ENCODE measurements at regions not wholly inside any gene's neighbourhood (a gene's known extent, or its start where the extent isn't known, plus 50 kb on each side); places are given as distances from the start of the nearest gene placed in this dataset.

GRCh38 chr9:118510711-118511110 is 806.5 kb downstream of the TLR4 start:
- no peak for TF ChIP-seq PATZ1 (CRISPR knock-in tag; IDR thresholded peaks at IDR 0.05; ENCODE audit: borderline replicate concordance)
- no peak for TF ChIP-seq ZFP30 (CRISPR knock-in tag; IDR thresholded peaks at IDR 0.05)
- TF ChIP-seq CREB5 (CRISPR knock-in tag; IDR thresholded peaks at IDR 0.05; ENCODE audit: low read depth): no peak
- TF ChIP-seq TOX (CRISPR knock-in tag; IDR thresholded peaks at IDR 0.05; ENCODE audit: borderline replicate concordance): no peak
- TF ChIP-seq ZNF70 (CRISPR knock-in tag; IDR thresholded peaks at IDR 0.05): no peak
- no peak for TF ChIP-seq OSR1 (CRISPR knock-in tag; IDR thresholded peaks at IDR 0.05)
- no peak for TF ChIP-seq TCF4 (CRISPR knock-in tag; IDR thresholded peaks at IDR 0.05; ENCODE audit: borderline replicate concordance)
- no peak for TF ChIP-seq ZFP3 (CRISPR knock-in tag; IDR thresholded peaks at IDR 0.05)
- no peak for TF ChIP-seq TSHZ2 (CRISPR knock-in tag; IDR thresholded peaks at IDR 0.05)
- no peak for TF ChIP-seq BACH2 (CRISPR knock-in tag; IDR thresholded peaks at IDR 0.05; ENCODE audit: borderline replicate concordance)
- TF ChIP-seq ESRRG (CRISPR knock-in tag; IDR thresholded peaks at IDR 0.05): no peak
- TF ChIP-seq CSRNP3 (CRISPR knock-in tag; IDR thresholded peaks at IDR 0.05): no peak
